KMS-11 (cell line): ENCODE measurements at regions not wholly inside any gene's neighbourhood (a gene's known extent, or its start where the extent isn't known, plus 50 kb on each side); places are given as distances from the start of the nearest gene placed in this dataset.

ENCODE experiments used
- H2AFZ ChIP-seq: fragments of 200-600 bp; sonication (generic); 2 replicates; pipeline ENCODE4 v1.6.1; 2016; ENCODE audit warnings: antibody characterized with exemption, mixed run types, low read depth
- H3K27ac ChIP-seq: fragments of 200-600 bp; sonication (generic); 2 replicates; pipeline ENCODE4 v1.6.1; 2016; ENCODE audit warnings: mild to moderate bottlenecking, mixed run types
- H3K27me3 ChIP-seq: fragments of 200-600 bp; sonication (generic); 2 replicates; pipeline ENCODE4 v1.6.1; 2017; ENCODE audit warnings: mild to moderate bottlenecking, low read depth, mixed run types, moderate library complexity; ENCODE audit not compliant: insufficient read depth
- H3K36me3 ChIP-seq: fragments of 200-600 bp; sonication (generic); 2 replicates; pipeline ENCODE4 v1.6.1; 2017; ENCODE audit warnings: mild to moderate bottlenecking, mixed run types; ENCODE audit not compliant: insufficient read depth
- H3K4me1 ChIP-seq: fragments of 200-600 bp; sonication (generic); 2 replicates; pipeline ENCODE4 v1.6.1; 2016; ENCODE audit warnings: mild to moderate bottlenecking, low read depth, mixed run types; ENCODE audit not compliant: poor library complexity, severe bottlenecking
- H3K4me2 ChIP-seq: fragments of 200-600 bp; sonication (generic); 2 replicates; pipeline ENCODE4 v1.7.0; 2016; ENCODE audit warnings: mild to moderate bottlenecking, mixed run types
- H3K4me3 ChIP-seq: fragments of 200-600 bp; sonication (generic); IDR thresholded peaks from 2 replicates; pipeline ENCODE4 v1.6.1; 2017; ENCODE audit warnings: low read depth, low read length, mixed read lengths; ENCODE audit not compliant: insufficient read depth
- H3K79me2 ChIP-seq: fragments of 200-600 bp; sonication (generic); 2 replicates; pipeline ENCODE4 v1.6.1; 2016; ENCODE audit warnings: low read depth, mixed run types; ENCODE audit not compliant: insufficient read depth
- H3K9ac ChIP-seq: fragments of 200-600 bp; sonication (generic); 2 replicates; pipeline ENCODE4 v1.6.1; 2016; ENCODE audit warnings: mild to moderate bottlenecking, mixed run types
- H4K20me1 ChIP-seq: fragments of 200-600 bp; sonication (generic); 2 replicates; pipeline ENCODE4 v1.6.1; 2016; ENCODE audit warnings: mild to moderate bottlenecking, mixed run types; ENCODE audit not compliant: insufficient read depth
- TF ChIP-seq, protein P1 (sequence below): fragments of 200-600 bp; sonication (generic); conservative IDR thresholded peaks from 2 replicates; pipeline ENCODE4 v1.6.1; 2017; ENCODE audit warnings: low read depth, mild to moderate bottlenecking, antibody characterized with exemption, low read length, moderate library complexity, mixed read lengths

DNA sequence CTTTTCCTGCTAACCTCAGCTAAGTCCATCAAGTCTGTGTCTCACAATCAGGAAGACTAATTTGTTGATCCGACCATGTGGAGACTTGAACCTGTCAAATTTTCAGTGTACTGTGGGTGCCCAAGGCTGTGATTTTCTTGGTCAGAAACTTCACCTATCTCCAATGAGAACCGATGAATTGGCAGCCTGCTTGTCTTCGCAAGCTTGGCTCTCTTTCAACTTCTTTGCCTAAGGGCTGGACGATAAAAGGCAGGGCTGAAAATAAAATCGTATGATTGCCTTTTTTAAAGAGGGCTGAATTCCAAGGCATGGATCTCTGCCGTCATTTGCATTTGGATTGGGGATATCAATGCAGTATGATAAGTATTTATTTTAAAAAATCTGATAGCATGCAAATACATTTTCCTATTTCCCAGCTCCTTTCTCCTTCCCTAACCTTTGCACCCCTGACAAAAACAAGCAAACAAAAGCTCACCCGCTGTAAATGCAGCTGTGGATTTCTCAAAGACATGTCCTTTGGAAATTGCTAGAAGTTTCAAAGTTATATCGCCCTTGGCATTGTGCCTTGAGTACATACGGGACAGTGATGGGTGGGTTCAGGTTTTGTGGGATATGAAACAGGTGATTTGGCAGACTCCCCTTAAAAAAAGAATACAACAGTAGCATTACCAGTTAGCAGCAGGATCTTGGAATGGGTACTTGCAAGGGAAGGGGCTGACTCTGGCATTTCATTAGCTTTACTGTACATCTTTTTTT lies 80.6 kb downstream of the NPTX2 start:
- Histone ChIP-seq H3K36me3 (no peaks in the 10 kb centered on the region), H3K27ac (no peak overlapping the region), H3K4me1 (no peaks in the 10 kb centered on the region), H4K20me1 (no peaks in the 10 kb centered on the region), H3K4me3 (no peak overlapping the region), H3K9ac (no peak overlapping the region), H3K79me2 (no peaks in the 10 kb centered on the region), H3K27me3 (no peaks in the 10 kb centered on the region), H2AFZ (no peak overlapping the region), H3K4me2 (no peak overlapping the region)
- TF ChIP-seq, protein P1, sequence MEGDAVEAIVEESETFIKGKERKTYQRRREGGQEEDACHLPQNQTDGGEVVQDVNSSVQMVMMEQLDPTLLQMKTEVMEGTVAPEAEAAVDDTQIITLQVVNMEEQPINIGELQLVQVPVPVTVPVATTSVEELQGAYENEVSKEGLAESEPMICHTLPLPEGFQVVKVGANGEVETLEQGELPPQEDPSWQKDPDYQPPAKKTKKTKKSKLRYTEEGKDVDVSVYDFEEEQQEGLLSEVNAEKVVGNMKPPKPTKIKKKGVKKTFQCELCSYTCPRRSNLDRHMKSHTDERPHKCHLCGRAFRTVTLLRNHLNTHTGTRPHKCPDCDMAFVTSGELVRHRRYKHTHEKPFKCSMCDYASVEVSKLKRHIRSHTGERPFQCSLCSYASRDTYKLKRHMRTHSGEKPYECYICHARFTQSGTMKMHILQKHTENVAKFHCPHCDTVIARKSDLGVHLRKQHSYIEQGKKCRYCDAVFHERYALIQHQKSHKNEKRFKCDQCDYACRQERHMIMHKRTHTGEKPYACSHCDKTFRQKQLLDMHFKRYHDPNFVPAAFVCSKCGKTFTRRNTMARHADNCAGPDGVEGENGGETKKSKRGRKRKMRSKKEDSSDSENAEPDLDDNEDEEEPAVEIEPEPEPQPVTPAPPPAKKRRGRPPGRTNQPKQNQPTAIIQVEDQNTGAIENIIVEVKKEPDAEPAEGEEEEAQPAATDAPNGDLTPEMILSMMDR, result no peak

DNA sequence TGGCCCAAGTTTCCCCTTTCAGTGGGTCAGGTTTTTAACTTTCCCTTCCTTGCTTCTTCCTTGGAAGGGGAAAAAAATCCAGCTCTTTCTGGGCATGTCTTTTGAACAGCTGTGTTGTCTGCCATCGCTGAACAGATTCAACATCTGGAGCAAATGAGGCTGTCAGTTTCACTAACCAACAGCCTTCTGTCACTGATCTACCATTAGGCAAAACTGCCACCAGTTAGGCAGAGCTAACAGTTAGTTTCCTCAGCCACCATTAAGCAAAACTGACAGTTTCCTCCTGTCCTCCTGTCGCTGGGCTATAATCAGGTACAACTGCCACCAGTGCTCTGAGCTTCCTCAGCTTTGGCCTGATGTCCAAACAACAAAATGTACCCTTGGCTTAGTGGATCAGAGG lies 81.9 kb downstream of the NPTX2 start:
- H3K4me2 ChIP-seq, result no peak overlapping the region
- H3K79me2 ChIP-seq, result no peaks in the 10 kb centered on the region
- TF ChIP-seq, protein P1, result no peak
- no peaks in the 10 kb centered on the region for H3K27me3 ChIP-seq
- H3K4me1 ChIP-seq, result no peaks in the 10 kb centered on the region
- no peak overlapping the region for H3K9ac ChIP-seq
- H3K4me3 ChIP-seq, result no peak overlapping the region
- no peaks in the 10 kb centered on the region for H3K36me3 ChIP-seq
- H2AFZ ChIP-seq, result no peak overlapping the region
- H4K20me1 ChIP-seq, result no peaks in the 10 kb centered on the region
- no peak overlapping the region for H3K27ac ChIP-seq

DNA sequence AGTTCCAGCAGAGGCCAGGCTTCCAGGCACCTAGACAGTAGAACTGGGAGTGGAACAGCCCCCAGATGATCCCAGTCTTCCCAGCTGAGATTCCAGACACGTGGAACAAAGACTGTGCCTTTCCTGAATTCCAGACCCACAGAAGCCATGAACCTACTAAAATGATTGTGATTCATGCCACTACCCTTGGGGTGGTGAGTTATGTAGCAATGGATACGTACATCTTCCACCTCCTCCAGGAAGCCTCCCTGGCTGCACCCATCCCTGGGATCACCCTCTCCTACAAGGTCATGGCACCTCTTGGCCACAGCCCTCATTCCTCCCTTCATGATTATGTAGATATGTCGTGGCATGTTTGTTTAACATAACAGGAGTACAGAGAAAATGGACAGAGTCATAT lies 83.4 kb downstream of the NPTX2 start:
- Histone ChIP-seq H3K4me1 (no peaks in the 10 kb centered on the region), H4K20me1 (no peaks in the 10 kb centered on the region), H3K9ac (no peak overlapping the region), H3K27ac (no peak overlapping the region), H3K4me2 (no peak overlapping the region), H2AFZ (no peak overlapping the region), H3K27me3 (no peaks in the 10 kb centered on the region), H3K79me2 (no peaks in the 10 kb centered on the region), H3K4me3 (no peak overlapping the region), H3K36me3 (no peaks in the 10 kb centered on the region)
- TF ChIP-seq, protein P1, result no peak

DNA sequence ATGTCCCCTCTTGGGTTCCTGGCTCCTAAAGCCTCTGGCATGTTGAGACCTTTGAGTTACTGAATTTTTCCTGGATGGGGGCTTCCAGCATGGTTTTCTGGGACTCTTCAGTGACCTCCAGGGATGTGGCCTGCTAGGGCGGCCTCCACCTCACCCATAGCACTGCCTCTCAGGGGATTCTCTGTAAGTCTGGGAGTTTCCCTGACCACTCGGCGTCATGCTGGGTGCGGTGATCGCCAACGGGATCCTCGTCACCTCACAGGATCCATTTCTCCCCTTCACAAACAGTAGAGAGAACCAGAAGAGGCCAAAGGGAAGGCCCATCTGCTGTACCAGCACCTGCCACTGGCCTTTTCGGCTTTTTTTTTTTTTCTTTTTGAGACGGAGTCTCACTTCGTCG lies 84.3 kb downstream of the NPTX2 start:
- H2AFZ ChIP-seq, result no peak overlapping the region
- no peak overlapping the region for H3K4me3 ChIP-seq
- H3K27me3 ChIP-seq, result no peaks in the 10 kb centered on the region
- no peaks in the 10 kb centered on the region for H4K20me1 ChIP-seq
- H3K4me2 ChIP-seq, result no peak overlapping the region
- no peaks in the 10 kb centered on the region for H3K36me3 ChIP-seq
- no peak overlapping the region for H3K9ac ChIP-seq
- H3K4me1 ChIP-seq, result no peaks in the 10 kb centered on the region
- no peak overlapping the region for H3K27ac ChIP-seq
- TF ChIP-seq, protein P1, result no peak
- no peaks in the 10 kb centered on the region for H3K79me2 ChIP-seq
